Muscle layer of colon (tissue), 2 donors: ENCODE measurements at regions not wholly inside any gene's neighbourhood (a gene's known extent, or its start where the extent isn't known, plus 50 kb on each side); places are given as distances from the start of the nearest gene placed in this dataset.

Source experiments
- H3K27ac ChIP-seq: one replicate; pipeline ENCODE4 v1.7.0; 2013; ENCODE audit warnings: low read depth, mild to moderate bottlenecking, low read length, moderate library complexity
- H3K27me3 ChIP-seq, 2 donors: one replicate each; pipeline ENCODE4 v1.7.0; 2013; ENCODE audit warnings: low read length in 2 of 2, mild to moderate bottlenecking in 2 of 2; ENCODE audit not compliant: insufficient read depth in 2 of 2, control insufficient read depth in 1 of 2
- H3K36me3 ChIP-seq: one replicate; pipeline ENCODE4 v1.7.0; 2013; ENCODE audit warnings: mild to moderate bottlenecking, low read length; ENCODE audit not compliant: insufficient read depth
- H3K4me1 ChIP-seq: one replicate; pipeline ENCODE4 v1.7.0; 2013; ENCODE audit warnings: mild to moderate bottlenecking, low read length; ENCODE audit not compliant: insufficient read depth
- H3K4me3 ChIP-seq, 2 donors: one replicate each; pipeline ENCODE4 v1.7.0; 2013; ENCODE audit warnings: low read length in 2 of 2, low read depth in 1 of 2, mild to moderate bottlenecking in 1 of 2, moderate library complexity in 1 of 2
- H3K9ac ChIP-seq: one replicate; pipeline ENCODE4 v1.7.0; 2013; ENCODE audit warnings: low read length
- H3K9me3 ChIP-seq: one replicate; pipeline ENCODE4 v1.7.0; 2013; ENCODE audit warnings: mild to moderate bottlenecking, low read length
- donor health status: abdominal sarcoma.
- donor health status: Adenocarcinoma of cecum.

GRCh38 chr15:70484993-70485392, 278.4 kb downstream of the UACA start:
- Histone ChIP-seq H3K27ac (no peak overlapping the region), H3K4me3 (no peak overlapping the region), H3K27me3 (no peaks in the 10 kb centered on the region), H3K9me3 (no peaks in the 10 kb centered on the region), H3K9ac (no peak overlapping the region), H3K36me3 (no peaks in the 10 kb centered on the region), H3K4me1 (peaks cover 4% of the 10 kb centered on the region)

- Histone ChIP-seq H3K4me3 (no peak overlapping the region), H3K27ac (no peak overlapping the region), H3K4me1 (peaks cover 4% of the 10 kb centered on the region), H3K9me3 (no peaks in the 10 kb centered on the region), H3K9ac (no peak overlapping the region), H3K36me3 (no peaks in the 10 kb centered on the region), H3K27me3 (no peaks in the 10 kb centered on the region)
Measured at GRCh38 chr15:70483513-70483912, 279.8 kb downstream of the UACA start.

GRCh38 chr15:70480196-70480856, 283.0 kb downstream of the UACA start:
- Histone ChIP-seq H3K36me3 (no peaks in the 10 kb centered on the region), H3K27ac (no peak overlapping the region), H3K4me1 (no peaks in the 10 kb centered on the region), H3K9ac (no peak overlapping the region), H3K9me3 (no peaks in the 10 kb centered on the region), H3K4me3 (no peak overlapping the region), H3K27me3 (no peaks in the 10 kb centered on the region)

- H3K9ac ChIP-seq = no peak overlapping the region
- H3K27ac ChIP-seq = no peak overlapping the region
- H3K4me1 ChIP-seq = no peaks in the 10 kb centered on the region
- H3K4me3 ChIP-seq = no peak overlapping the region
- no peaks in the 10 kb centered on the region for H3K9me3 ChIP-seq
- H3K27me3 ChIP-seq = no peaks in the 10 kb centered on the region
- H3K36me3 ChIP-seq = no peaks in the 10 kb centered on the region
Measured at GRCh38 chr15:70479785-70480184, 283.6 kb downstream of the UACA start.

- Histone ChIP-seq H3K36me3 (no peaks in the 10 kb centered on the region), H3K4me1 (peaks cover 3% of the 10 kb centered on the region), H3K4me3 (no peak overlapping the region), H3K9ac (no peak overlapping the region), H3K27me3 (no peaks in the 10 kb centered on the region), H3K27ac (no peak overlapping the region), H3K9me3 (no peaks in the 10 kb centered on the region)
Measured at GRCh38 chr15:70479056-70479455, 284.3 kb downstream of the UACA start.

- Histone ChIP-seq H3K9me3 (no peaks in the 10 kb centered on the region), H3K9ac (no peak overlapping the region), H3K36me3 (no peaks in the 10 kb centered on the region), H3K27me3 (no peaks in the 10 kb centered on the region), H3K27ac (no peak overlapping the region), H3K4me1 (peaks cover 9% of the 10 kb centered on the region), H3K4me3 (no peak overlapping the region)
Measured at GRCh38 chr15:70478251-70478990, 284.9 kb downstream of the UACA start.

GRCh38 chr15:70477750-70478250, 285.6 kb downstream of the UACA start:
- no peak overlapping the region for H3K4me3 ChIP-seq
- no peaks in the 10 kb centered on the region for H3K27me3 ChIP-seq
- no peak overlapping the region for H3K27ac ChIP-seq
- peaks cover 14% of the 10 kb centered on the region for H3K4me1 ChIP-seq
- no peaks in the 10 kb centered on the region for H3K9me3 ChIP-seq
- H3K36me3 ChIP-seq = no peaks in the 10 kb centered on the region
- H3K9ac ChIP-seq = no peak overlapping the region

- H3K36me3 ChIP-seq = no peaks in the 10 kb centered on the region
- peaks cover 14% of the 10 kb centered on the region for H3K4me1 ChIP-seq
Measured at GRCh38 chr15:70476441-70476840, 286.9 kb downstream of the UACA start.

GRCh38 chr15:70475921-70476320, 287.4 kb downstream of the UACA start:
- H3K36me3 ChIP-seq = no peaks in the 10 kb centered on the region
- no peaks in the 10 kb centered on the region for H3K27me3 ChIP-seq
- peaks cover 14% of the 10 kb centered on the region for H3K4me1 ChIP-seq
- no peak overlapping the region for H3K4me3 ChIP-seq
- no peak overlapping the region for H3K9ac ChIP-seq
- no peak overlapping the region for H3K27ac ChIP-seq
- no peaks in the 10 kb centered on the region for H3K9me3 ChIP-seq

More at GRCh38 chr15:70476441-70476840, 286.9 kb downstream of the UACA start:
- Histone ChIP-seq H3K27ac (no peak overlapping the region), H3K9ac (no peak overlapping the region), H3K4me3 (no peak overlapping the region), H3K27me3 (no peaks in the 10 kb centered on the region), H3K9me3 (no peaks in the 10 kb centered on the region)

GRCh38 chr15:70475407-70475781, 288.0 kb downstream of the UACA start:
- Histone ChIP-seq H3K9ac (no peak overlapping the region), H3K9me3 (no peaks in the 10 kb centered on the region), H3K27ac (no peak overlapping the region), H3K27me3 (no peaks in the 10 kb centered on the region), H3K4me3 (no peak overlapping the region), H3K4me1 (peaks cover 14% of the 10 kb centered on the region), H3K36me3 (no peaks in the 10 kb centered on the region)

- no peak overlapping the region for H3K9ac ChIP-seq
- H3K4me3 ChIP-seq = no peak overlapping the region
- H3K36me3 ChIP-seq = no peaks in the 10 kb centered on the region
- no peaks in the 10 kb centered on the region for H3K27me3 ChIP-seq
- no peaks in the 10 kb centered on the region for H3K9me3 ChIP-seq
- H3K27ac ChIP-seq = peak overlapping the region; percentile 43
- peaks cover 14% of the 10 kb centered on the region for H3K4me1 ChIP-seq
Measured at GRCh38 chr15:70474471-70475406, 288.6 kb downstream of the UACA start.
